ENCODE measurements at regions not wholly inside any gene's neighbourhood (a gene's known extent, or its start where the extent isn't known, plus 50 kb on each side); places are given as distances from the start of the nearest gene placed in this dataset.

DNA sequence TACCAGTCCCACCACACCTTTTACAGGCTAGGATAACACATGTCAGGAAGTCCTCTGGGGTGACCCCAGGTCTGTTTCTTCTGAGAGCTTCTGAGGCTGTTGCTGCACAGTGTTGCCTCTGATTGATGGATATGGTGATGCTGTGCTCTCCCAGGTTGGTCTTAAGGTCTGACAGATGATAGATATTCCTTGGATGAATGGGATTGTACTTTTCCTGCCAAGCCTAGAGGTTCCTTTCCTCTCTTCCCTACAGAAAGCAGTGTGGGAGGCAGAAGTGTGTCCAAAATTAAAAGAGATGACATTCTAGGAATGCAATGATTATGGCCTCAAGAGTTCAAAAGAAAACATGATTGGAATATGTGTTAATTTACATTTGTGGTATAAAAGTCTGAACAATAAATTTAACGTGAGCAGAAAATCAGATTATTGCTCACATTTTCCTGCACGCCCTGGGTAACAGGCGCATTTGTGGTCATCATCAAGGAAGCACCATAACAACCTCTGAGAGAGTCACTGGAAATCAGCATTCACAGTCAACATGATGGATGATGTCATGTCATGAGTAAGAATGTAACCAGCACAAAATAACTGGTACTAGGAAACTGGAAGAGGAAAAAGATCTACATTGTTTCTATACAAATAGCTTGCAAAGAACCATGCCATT lies 73.7 kb downstream of the BBS10 start:
- TF ChIP-seq YY1 (IDR thresholded peaks at IDR 0.05; ENCODE audit: low read depth), result no peak
- no peak for TF ChIP-seq MAX (IDR thresholded peaks at IDR 0.05)
- TF ChIP-seq RAD21 (IDR thresholded peaks at IDR 0.05; ENCODE audit: low read depth), result no peak
- no peak for TF ChIP-seq CREB1 (IDR thresholded peaks at IDR 0.05; ENCODE audit: low read depth)
- TF ChIP-seq EP300 (IDR thresholded peaks at IDR 0.05; ENCODE audit: borderline replicate concordance), result no peak
